ENCODE measurements at regions not wholly inside any gene's neighbourhood (a gene's known extent, or its start where the extent isn't known, plus 50 kb on each side); places are given as distances from the start of the nearest gene placed in this dataset.

DNA sequence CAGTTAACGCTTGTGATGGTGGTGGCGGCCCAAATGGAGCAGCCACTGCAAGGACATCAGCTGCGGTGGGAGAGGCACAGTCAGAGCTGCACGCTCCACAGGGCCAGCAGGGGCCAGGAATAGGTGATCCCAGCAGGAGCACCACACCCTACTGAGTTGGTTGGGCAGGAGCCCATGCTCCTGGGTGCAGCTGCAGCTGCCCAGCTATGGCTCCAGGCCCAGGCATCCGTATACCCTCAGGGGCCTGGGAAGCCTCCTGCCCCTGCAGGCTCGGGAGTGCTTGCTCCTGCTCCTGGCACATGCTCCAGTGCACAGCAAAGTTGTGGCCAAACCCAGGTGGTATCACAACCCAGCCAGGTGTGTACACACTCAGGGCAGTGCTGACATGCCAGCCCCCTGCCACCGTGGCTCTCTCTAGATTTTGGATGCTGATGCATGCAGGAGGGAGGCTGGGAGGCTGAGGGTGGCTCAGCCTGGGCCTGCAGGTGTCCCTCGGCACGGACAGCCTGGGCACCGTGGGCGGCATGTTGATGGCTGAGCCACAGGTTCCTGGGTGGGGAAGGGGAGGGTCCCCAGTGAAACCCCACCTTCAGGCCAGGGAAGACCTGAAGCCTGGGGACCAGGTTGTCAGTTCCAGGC is 150.2 kb downstream of the CXXC4 start:
- BruUV-seq (replicated peaks), result no TSS peak
- no peak overlapping the region for H3K9ac ChIP-seq (ENCODE audit: low read length)
- ChIA-PET POLR2A (no interaction called here), CTCF (no interaction called here), RAD21 (ENCODE audit: low non-redundant PET in 1 of 2, low total read pairs in 2 of 2, uncharacterized antibody in 2 of 2, unreplicated experiment in 2 of 2) (no interaction called here)
- no peaks in the 10 kb centered on the region for H3K9me2 ChIP-seq (ENCODE audit: insufficient read depth)
- no peak overlapping the region for H3K27ac ChIP-seq (ENCODE audit: low read depth, low read length)
- intact Hi-C loops (cut with micrococcal nuclease), result no loop called here
- no peaks in the 10 kb centered on the region for H3K36me3 ChIP-seq (ENCODE audit: control insufficient read depth in 1 of 2, insufficient read depth in 2 of 2, low read length in 2 of 2)
- ATAC-seq (no peak), DNase-seq (ENCODE audit: low read depth, low spot score) (no peak)
- no peaks in the 10 kb centered on the region for H3K27me3 ChIP-seq (ENCODE audit: insufficient read depth, low read length)
- H3K9me3 ChIP-seq (ENCODE audit: control insufficient read depth in 1 of 2, insufficient read depth in 1 of 2, low read depth in 1 of 2, low read length in 2 of 2), result no peaks in the 10 kb centered on the region
- H3K4me2 ChIP-seq (ENCODE audit: low read length), result no peak overlapping the region
- no peak overlapping the region for H3K4me3 ChIP-seq (replicated peaks in 1 of 2; ENCODE audit: low read depth in 1 of 2, low read length in 2 of 2)
- no peaks in the 10 kb centered on the region for H4K20me1 ChIP-seq (ENCODE audit: insufficient read depth)
- TF ChIP-seq EZH2 (IDR thresholded peaks at IDR 0.05) (no peak), RAD21 (IDR thresholded peaks at IDR 0.05; ENCODE audit: low read depth) (no peak), ZFX (IDR thresholded peaks at IDR 0.05) (no peak)
- TF ChIP-seq, protein P1, sequence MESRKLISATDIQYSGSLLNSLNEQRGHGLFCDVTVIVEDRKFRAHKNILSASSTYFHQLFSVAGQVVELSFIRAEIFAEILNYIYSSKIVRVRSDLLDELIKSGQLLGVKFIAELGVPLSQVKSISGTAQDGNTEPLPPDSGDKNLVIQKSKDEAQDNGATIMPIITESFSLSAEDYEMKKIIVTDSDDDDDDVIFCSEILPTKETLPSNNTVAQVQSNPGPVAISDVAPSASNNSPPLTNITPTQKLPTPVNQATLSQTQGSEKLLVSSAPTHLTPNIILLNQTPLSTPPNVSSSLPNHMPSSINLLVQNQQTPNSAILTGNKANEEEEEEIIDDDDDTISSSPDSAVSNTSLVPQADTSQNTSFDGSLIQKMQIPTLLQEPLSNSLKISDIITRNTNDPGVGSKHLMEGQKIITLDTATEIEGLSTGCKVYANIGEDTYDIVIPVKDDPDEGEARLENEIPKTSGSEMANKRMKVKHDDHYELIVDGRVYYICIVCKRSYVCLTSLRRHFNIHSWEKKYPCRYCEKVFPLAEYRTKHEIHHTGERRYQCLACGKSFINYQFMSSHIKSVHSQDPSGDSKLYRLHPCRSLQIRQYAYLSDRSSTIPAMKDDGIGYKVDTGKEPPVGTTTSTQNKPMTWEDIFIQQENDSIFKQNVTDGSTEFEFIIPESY (IDR thresholded peaks at IDR 0.05; ENCODE audit: extremely low read depth, insufficient replicate concordance, low read length), result no peak
- no peaks in the 10 kb centered on the region for H3K79me2 ChIP-seq (ENCODE audit: insufficient read depth, low read length)
- no peak overlapping the region for H2AFZ ChIP-seq (ENCODE audit: low read depth, low read length, poor library complexity, severe bottlenecking)
- H3K4me1 ChIP-seq (ENCODE audit: control insufficient read depth in 1 of 2, insufficient read depth in 2 of 2, low read length in 2 of 2), result no peaks in the 10 kb centered on the region

DNA sequence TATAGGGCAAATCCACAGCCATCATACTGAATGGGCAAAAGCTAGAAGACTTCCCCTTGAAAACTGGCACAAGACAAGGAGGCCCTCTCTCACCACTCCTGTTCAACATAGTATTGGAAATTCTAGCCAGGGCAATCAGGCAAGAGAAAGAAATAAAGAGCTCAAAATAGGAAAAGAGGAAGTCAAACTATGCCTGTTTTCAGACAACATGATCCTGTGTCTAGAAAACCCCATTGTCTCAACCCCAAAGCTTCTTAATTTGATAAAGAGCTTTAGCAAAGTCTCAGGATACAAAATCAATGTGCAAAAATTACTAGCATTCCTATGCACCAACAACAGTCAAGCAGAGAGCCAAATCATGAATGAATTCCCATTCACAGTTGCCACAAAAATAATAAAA is 160.3 kb downstream of the CXXC4 start:
- Histone ChIP-seq H4K20me1 (ENCODE audit: insufficient read depth) (no peaks in the 10 kb centered on the region), H3K27ac (ENCODE audit: low read depth, low read length) (no peak overlapping the region), H3K9ac (ENCODE audit: low read length) (no peak overlapping the region), H3K4me1 (ENCODE audit: control insufficient read depth in 1 of 2, insufficient read depth in 2 of 2, low read length in 2 of 2) (no peaks in the 10 kb centered on the region), H3K9me3 (ENCODE audit: control insufficient read depth in 1 of 2, insufficient read depth in 1 of 2, low read depth in 1 of 2, low read length in 2 of 2) (no peaks in the 10 kb centered on the region; a peak in 1 of 4 replicates), H3K27me3 (ENCODE audit: insufficient read depth, low read length) (no peaks in the 10 kb centered on the region), H3K4me2 (ENCODE audit: low read length) (no peak overlapping the region), H3K9me2 (ENCODE audit: insufficient read depth) (no peaks in the 10 kb centered on the region), H3K79me2 (ENCODE audit: insufficient read depth, low read length) (no peaks in the 10 kb centered on the region), H3K4me3 (replicated peaks in 1 of 2; ENCODE audit: low read depth in 1 of 2, low read length in 2 of 2) (no peak overlapping the region), H3K36me3 (ENCODE audit: control insufficient read depth in 1 of 2, insufficient read depth in 2 of 2, low read length in 2 of 2) (no peaks in the 10 kb centered on the region), H2AFZ (ENCODE audit: low read depth, low read length, poor library complexity, severe bottlenecking) (no peak overlapping the region)
- TF ChIP-seq ZFX (IDR thresholded peaks at IDR 0.05) (no peak), POLR2AphosphoS5 (IDR thresholded peaks at IDR 0.05; ENCODE audit: low read depth, low read length) (no peak), ZNF274 (IDR thresholded peaks at IDR 0.05; ENCODE audit: low read depth, low read length) (no peak), JUND (IDR thresholded peaks at IDR 0.05) (no peak), EGR1 (IDR thresholded peaks at IDR 0.05; ENCODE audit: low read depth) (no peak), ATF3 (IDR thresholded peaks at IDR 0.05) (no peak)
- TF ChIP-seq, protein P2, sequence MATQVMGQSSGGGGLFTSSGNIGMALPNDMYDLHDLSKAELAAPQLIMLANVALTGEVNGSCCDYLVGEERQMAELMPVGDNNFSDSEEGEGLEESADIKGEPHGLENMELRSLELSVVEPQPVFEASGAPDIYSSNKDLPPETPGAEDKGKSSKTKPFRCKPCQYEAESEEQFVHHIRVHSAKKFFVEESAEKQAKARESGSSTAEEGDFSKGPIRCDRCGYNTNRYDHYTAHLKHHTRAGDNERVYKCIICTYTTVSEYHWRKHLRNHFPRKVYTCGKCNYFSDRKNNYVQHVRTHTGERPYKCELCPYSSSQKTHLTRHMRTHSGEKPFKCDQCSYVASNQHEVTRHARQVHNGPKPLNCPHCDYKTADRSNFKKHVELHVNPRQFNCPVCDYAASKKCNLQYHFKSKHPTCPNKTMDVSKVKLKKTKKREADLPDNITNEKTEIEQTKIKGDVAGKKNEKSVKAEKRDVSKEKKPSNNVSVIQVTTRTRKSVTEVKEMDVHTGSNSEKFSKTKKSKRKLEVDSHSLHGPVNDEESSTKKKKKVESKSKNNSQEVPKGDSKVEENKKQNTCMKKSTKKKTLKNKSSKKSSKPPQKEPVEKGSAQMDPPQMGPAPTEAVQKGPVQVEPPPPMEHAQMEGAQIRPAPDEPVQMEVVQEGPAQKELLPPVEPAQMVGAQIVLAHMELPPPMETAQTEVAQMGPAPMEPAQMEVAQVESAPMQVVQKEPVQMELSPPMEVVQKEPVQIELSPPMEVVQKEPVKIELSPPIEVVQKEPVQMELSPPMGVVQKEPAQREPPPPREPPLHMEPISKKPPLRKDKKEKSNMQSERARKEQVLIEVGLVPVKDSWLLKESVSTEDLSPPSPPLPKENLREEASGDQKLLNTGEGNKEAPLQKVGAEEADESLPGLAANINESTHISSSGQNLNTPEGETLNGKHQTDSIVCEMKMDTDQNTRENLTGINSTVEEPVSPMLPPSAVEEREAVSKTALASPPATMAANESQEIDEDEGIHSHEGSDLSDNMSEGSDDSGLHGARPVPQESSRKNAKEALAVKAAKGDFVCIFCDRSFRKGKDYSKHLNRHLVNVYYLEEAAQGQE (IDR thresholded peaks at IDR 0.05; ENCODE audit: low read depth), result no peak
- no peak for DNase-seq (ENCODE audit: low read depth, low spot score)
- BruUV-seq (replicated peaks), result no TSS peak
- CTCF ChIA-PET, result no interaction called here
- intact Hi-C loops (cut with micrococcal nuclease), result no loop called here
- no peak for ATAC-seq
- RAD21 ChIA-PET (ENCODE audit: low non-redundant PET in 1 of 2, low total read pairs in 2 of 2, uncharacterized antibody in 2 of 2, unreplicated experiment in 2 of 2), result no interaction called here
- POLR2A ChIA-PET, result no interaction called here
